Activated CD8-positive, alpha-beta memory T cell treated with anti-CD3 and anti-CD28 coated beads, Interleukin-2, amount 50 U/mL, for 24 hours (primary cell): ENCODE measurements at regions not wholly inside any gene's neighbourhood (a gene's known extent, or its start where the extent isn't known, plus 50 kb on each side); places are given as distances from the start of the nearest gene placed in this dataset.

Source experiments
- DNase-seq: peaks from one replicate; pipeline ENCODE4 v3.0.0-alpha.2; 2020; ENCODE audit errors: extremely low read depth

DNA sequence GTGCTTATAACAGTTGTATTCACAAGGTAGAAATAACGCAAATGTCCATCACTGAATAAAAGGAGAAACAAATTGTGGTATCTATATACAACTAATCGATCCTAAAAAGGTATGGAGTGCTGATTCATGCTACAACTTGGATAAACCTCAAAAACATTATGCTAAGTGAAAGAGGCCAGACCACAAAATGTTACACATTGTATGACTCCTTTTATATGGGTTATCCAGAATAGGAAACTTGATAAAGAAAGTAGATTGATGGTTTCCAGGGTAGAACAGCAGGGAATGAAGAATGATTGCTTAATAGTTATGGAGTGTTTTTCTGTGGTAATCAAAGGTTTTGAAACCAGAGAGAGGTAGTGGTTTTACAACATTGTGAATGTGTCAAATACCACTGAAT lies 432.2 kb upstream of the TRIB2 start:
- DNase-seq, result no peak

DNA sequence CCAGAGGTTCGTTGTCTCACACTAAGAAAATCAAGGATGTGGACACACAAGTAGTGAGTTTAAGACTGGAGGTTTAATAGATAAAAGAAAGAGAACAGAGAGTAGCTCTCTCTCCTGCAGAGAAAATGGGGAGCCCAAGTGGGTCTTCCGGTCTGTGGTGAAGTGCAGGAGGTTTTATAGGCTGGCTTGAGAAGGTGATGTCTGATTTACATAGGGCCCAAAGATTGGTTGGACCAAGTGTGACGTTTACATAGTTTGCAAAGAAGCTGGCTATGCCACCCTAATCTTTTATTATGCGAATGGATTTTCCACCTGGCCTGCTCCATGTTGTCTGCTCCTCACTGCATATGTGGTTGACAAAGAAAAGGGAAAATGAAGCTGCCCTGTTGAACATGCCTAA lies 430.4 kb upstream of the TRIB2 start:
- DNase-seq, result no peak

GRCh38 chr2:12287220-12287751 lies 429.4 kb upstream of the TRIB2 start:
- DNase-seq, result no peak

DNA sequence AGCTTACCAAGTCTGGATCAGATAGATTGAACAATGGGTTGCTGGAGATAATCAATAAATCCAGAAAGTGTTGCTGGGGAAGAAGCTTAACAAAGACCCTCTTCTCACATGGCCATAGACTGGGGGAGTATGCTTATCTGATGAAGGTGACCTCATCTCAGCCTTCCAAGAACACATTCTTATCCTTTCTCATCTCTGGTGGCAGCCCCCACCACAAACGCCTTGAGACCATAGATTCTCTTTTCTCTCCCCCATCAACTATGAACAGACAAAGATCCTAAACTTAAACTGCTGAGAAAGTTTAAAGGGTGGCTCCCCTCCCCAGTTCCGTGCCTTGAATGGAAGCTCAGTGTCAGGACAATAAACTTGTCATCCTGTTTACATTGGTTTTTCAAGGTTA lies 428.7 kb upstream of the TRIB2 start:
- no peak for DNase-seq

- DNase-seq, result no peak
Observed at GRCh38 chr2:12289120-12289802, 427.5 kb upstream of the TRIB2 start.

GRCh38 chr2:12291303-12291702 lies 425.4 kb upstream of the TRIB2 start:
- no peak for DNase-seq

DNA sequence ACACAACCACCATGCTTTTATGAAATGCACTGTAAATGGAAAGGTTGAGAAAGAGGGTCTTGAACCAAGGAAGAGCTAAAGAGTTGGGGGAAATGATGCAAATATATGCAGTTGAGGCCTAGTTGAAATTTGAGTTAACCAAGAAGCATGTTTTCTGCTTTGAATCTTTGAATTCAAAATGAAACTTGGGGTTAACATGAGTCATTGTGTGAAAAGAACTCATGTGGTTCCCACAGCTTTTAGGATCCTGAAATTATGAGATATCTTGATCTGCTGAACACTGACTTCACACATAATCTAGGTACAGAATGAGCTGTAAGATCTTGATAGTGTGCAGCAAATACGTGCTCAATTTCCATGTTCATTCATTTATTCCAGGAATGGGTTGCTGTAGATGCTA lies 422.9 kb upstream of the TRIB2 start:
- DNase-seq, result no peak

DNA sequence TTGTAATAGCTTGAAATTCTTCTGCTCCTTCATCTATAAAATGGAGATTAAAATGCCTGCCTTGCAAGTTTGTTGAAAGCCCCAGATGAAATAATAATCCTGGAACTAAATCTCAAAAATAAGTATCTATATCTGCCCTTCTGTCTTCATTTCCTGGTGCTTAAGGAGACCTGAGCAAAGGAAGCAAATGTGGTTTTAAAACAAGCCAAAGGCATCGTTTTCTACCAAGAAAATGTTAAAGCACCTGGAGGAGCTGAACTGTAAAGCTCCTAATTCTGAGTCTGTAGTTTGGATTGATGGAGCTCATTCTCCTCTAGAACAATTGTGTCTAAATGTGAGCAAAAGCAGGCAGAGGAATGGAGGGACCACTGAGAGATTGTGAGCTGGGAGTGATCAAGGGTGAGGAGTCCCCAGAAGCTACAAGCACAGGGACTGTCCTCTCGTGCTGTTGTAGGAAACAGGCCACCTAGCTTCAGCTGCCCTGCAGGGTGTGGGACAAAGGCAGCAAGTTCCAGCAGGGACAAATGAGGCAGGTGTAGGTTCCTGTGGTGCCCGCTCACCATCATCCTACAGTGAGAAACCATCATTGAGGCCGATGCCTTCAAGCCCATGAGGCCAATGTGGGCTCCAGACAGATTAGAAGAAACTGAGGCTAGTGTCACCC lies 420.7 kb upstream of the TRIB2 start:
- no peak for DNase-seq

DNA sequence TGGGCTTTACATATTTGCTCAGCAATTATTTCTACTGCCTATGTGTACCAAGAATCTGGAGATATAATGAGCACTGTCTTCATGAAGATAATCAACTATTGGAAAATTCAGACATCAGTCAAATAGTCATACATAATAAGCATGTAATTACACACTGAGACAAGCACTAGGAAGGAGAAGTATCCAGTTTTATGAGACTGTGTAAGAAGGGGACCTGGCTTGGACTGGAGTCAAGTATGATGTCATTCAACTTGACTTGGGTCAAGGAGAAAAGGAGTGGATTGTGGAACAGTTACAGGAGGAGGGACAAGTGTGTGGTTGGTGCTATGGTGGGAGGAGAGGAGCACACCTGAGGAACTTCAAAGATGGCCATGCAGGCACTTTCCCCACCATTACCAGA lies 419.8 kb upstream of the TRIB2 start:
- DNase-seq, result no peak

DNA sequence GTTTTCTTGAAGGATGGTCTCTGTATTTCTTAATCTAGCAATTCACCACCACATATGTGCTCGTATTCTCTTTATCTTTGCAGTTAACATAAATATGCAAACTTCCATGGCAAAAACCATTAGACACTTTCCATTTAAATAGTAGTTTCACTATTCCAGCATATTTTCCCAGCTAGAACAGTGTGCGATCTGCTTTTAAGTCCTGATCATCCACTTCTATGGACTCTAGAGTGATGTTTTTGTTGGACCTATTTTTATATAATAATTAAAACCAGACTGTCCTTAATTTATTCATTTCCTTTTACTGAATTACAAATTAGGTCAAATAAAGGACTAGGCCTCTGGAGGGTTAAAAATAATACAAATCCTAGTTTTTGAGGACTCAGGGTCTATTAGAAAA lies 418.4 kb upstream of the TRIB2 start:
- no peak for DNase-seq

- DNase-seq, result no peak
Observed at GRCh38 chr2:12299431-12299830, 417.3 kb upstream of the TRIB2 start.

DNA sequence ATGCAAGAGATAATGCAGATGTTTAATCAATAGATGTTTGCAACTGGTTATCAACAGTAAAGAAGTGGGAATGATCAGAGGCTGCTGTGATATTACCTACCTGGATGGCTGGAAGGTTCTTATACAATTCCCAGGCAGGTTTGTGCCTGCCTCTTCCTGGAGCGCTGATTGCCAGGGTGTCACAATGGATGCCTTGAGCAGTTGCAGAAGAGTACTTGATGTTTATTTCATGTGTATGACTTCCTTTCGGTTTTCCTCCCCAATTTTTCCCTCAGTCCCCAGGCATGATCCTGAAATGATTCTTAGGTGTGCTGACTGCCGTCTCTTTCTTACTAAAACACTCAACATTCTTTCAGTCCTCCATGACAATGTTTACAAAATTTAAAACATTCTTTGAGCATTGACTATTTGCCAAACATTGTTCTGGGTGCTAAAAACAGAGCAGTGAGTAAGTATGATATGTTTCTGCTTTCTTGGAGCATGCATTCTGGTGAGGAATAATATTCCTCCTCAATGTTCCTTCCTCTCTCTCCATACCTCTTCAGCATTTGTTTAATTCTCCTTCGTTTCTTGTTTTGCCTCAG lies 416.6 kb upstream of the TRIB2 start:
- no peak for DNase-seq

DNA sequence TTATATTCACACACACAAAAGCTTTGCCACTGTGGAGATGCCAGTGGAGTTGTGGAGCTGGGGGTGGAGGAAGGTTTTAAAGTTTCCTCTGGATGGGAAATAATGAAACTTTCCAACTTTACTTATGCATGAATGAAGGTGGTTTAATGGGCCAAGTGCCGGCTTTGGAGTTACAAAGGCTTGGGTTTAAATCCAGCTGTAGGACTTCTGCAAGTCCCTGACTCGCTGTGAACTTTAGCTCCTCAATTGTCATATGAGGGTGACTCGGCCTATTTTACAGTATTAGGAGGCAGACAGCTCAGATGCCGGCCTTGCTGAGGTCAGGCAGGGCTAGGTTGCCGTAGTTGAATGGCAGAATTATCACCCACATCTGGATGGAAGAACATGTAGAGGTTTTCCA lies 415.8 kb upstream of the TRIB2 start:
- DNase-seq, result no peak

DNA sequence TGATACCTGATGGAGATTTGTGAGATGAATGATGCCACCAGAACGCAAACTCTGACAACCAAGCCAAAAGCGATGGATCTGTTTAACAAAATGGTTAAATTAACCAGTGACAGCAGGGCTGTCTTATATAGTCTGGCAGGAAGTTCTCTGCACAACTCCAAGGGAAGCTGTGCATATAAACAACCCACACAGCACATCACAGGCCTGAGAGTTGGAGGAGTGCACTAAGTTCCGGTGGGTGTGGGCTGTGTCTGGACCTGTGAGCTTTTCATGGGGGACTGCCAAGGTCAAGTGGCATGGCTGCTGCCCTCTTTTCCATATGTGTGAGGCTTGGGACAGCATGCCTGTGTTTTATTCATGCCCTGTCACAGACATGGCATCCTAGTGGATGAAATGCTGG lies 414.6 kb upstream of the TRIB2 start:
- DNase-seq, result no peak

GRCh38 chr2:12302691-12303090 lies 414.0 kb upstream of the TRIB2 start:
- DNase-seq, result no peak

- no peak for DNase-seq
Observed at GRCh38 chr2:12303181-12304030, 413.3 kb upstream of the TRIB2 start.

DNA sequence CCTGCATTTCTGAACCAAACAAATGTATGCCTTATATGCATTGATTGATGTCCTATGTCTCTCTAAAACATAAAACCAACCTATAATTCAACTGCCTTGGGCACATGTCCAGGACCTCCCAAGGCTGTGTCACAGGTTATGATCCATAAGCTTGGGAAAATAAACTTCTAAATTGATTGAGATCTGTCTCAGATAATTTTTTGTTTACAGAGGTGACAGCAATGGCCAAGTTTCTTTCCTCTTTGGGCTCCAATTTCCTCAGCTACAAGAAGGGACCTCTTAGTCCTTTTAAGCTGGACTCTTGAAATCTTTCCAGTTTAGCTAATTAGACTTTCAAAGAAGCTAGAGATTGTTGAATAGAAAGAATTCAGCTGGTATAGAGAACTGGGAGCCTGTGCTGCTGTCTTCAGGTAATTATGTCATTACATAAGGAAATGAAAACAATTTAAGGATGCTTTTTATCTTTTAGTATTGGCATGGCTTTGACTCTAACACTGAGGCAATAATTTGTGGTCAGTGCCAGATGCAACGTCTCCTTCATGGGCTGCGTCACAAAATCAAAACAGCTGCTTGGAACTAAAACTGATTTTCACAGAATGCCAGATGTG lies 412.1 kb upstream of the TRIB2 start:
- no peak for DNase-seq

DNA sequence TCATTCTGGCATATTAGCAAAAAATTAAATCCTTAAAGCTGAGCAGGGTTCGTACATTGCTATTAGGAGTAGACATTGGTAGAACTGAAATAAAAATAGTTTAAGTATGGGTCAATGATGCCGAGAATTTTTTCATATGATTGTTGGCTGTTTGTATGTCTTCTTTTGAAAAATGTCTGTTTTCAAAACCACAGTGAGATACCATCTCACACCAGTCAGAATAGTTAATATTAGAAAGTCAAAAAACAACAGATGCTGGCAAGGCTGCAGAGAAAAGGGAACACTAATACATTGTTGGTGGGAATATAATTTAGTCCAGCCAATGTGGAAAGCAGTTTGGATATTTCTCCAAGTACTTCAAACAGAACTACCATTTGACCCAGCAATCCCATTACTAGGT lies 410.8 kb upstream of the TRIB2 start:
- no peak for DNase-seq

- DNase-seq, result no peak
Observed at GRCh38 chr2:12310399-12310798, 406.3 kb upstream of the TRIB2 start.

GRCh38 chr2:12313445-12314126 lies 403.1 kb upstream of the TRIB2 start:
- DNase-seq, result no peak

- DNase-seq, result no peak
Observed at GRCh38 chr2:12314127-12314760, 402.5 kb upstream of the TRIB2 start.
